ENCODE measurements at regions not wholly inside any gene's neighbourhood (a gene's known extent, or its start where the extent isn't known, plus 50 kb on each side); places are given as distances from the start of the nearest gene placed in this dataset.

DNA sequence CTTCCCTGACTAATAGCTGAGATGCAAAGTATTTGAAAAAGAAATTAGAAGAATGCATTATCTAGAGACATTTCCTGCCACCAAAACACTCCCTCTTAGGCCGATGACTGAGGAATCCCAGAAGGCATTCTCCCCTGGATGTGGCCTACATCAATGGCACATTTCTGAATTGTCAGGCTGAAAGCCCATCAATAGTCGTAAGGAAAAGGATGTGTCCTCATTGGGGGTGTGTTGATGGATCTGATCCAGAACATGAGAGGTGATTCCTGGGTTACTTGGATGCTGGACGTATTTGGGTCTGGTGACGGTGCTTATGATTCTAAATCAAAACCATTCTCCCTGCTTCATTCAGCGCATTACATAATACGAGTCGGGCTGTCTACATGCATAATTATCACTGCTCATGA, 216.9 kb upstream of the CDIN1 start:
- Histone ChIP-seq H3K27me3 (ENCODE audit: control insufficient read depth, insufficient read depth, low read length) (no peaks in the 10 kb centered on the region), H3K27ac (ENCODE audit: insufficient read depth, low read length) (no peak overlapping the region), H3K4me2 (ENCODE audit: extremely low read depth, insufficient read depth, low read length) (no peak overlapping the region), H3K36me3 (ENCODE audit: control insufficient read depth, insufficient read depth, low read length) (no peaks in the 10 kb centered on the region), H3K79me2 (ENCODE audit: control insufficient read depth, insufficient read depth, low read length) (no peaks in the 10 kb centered on the region), H4K20me1 (ENCODE audit: control insufficient read depth, extremely low read depth, insufficient read depth, low read length) (no peaks in the 10 kb centered on the region), H3K4me1 (ENCODE audit: control insufficient read depth, extremely low read depth, insufficient read depth, low read length) (peaks cover 14% of the 10 kb centered on the region), H3K9ac (ENCODE audit: insufficient read depth, low read length) (no peak overlapping the region), H2AFZ (ENCODE audit: low read length) (peak overlapping the region; percentile 29), H3K4me3 (replicated peaks in 1 of 4; ENCODE audit: control extremely low read depth in 1 of 4, insufficient read depth in 1 of 4, low read depth in 3 of 4, low read length in 4 of 4) (no peak overlapping the region), H3K9me3 (ENCODE audit: control insufficient read depth, insufficient read depth, low read depth, low read length) (no peaks in the 10 kb centered on the region)
- peak in 1 of 2 donors; percentile 82 for DNase-seq (ENCODE audit: low read depth in 2 of 2)
- TF ChIP-seq EZH2 (IDR thresholded peaks at IDR 0.05; ENCODE audit: low read length, missing control alignments) = no peak
- TF ChIP-seq, protein P1, sequence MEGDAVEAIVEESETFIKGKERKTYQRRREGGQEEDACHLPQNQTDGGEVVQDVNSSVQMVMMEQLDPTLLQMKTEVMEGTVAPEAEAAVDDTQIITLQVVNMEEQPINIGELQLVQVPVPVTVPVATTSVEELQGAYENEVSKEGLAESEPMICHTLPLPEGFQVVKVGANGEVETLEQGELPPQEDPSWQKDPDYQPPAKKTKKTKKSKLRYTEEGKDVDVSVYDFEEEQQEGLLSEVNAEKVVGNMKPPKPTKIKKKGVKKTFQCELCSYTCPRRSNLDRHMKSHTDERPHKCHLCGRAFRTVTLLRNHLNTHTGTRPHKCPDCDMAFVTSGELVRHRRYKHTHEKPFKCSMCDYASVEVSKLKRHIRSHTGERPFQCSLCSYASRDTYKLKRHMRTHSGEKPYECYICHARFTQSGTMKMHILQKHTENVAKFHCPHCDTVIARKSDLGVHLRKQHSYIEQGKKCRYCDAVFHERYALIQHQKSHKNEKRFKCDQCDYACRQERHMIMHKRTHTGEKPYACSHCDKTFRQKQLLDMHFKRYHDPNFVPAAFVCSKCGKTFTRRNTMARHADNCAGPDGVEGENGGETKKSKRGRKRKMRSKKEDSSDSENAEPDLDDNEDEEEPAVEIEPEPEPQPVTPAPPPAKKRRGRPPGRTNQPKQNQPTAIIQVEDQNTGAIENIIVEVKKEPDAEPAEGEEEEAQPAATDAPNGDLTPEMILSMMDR (conservative IDR thresholded peaks at IDR 0.05 in 1 of 2, IDR thresholded peaks at IDR 0.05 in 1 of 2; ENCODE audit: low read depth in 1 of 2, low read length in 2 of 2) = no peak

GRCh38 chr15:36363335-36363734, 216.1 kb upstream of the CDIN1 start:
- peak; percentile 15 to 87 for DNase-seq (ENCODE audit: low read depth in 2 of 2)

GRCh38 chr15:36364377-36364776, 215.0 kb upstream of the CDIN1 start:
- no peak overlapping the region for H3K4me3 ChIP-seq (replicated peaks in 1 of 4; ENCODE audit: control extremely low read depth in 1 of 4, insufficient read depth in 1 of 4, low read depth in 3 of 4, low read length in 4 of 4)
- H3K27ac ChIP-seq (ENCODE audit: insufficient read depth, low read length) = no peak overlapping the region
- H3K9me3 ChIP-seq (ENCODE audit: control insufficient read depth, insufficient read depth, low read depth, low read length) = no peaks in the 10 kb centered on the region
- no peak overlapping the region for H3K9ac ChIP-seq (ENCODE audit: insufficient read depth, low read length)
- H3K79me2 ChIP-seq (ENCODE audit: control insufficient read depth, insufficient read depth, low read length) = no peaks in the 10 kb centered on the region
- no peak overlapping the region for H2AFZ ChIP-seq (ENCODE audit: low read length)
- peaks cover 2% of the 10 kb centered on the region for H3K4me1 ChIP-seq (ENCODE audit: control insufficient read depth, extremely low read depth, insufficient read depth, low read length)
- H3K36me3 ChIP-seq (ENCODE audit: control insufficient read depth, insufficient read depth, low read length) = no peaks in the 10 kb centered on the region
- H3K27me3 ChIP-seq (ENCODE audit: control insufficient read depth, insufficient read depth, low read length) = no peaks in the 10 kb centered on the region
- no peak for DNase-seq (ENCODE audit: low read depth in 2 of 2)
- no peak overlapping the region for H3K4me2 ChIP-seq (ENCODE audit: extremely low read depth, insufficient read depth, low read length)
- no peaks in the 10 kb centered on the region for H4K20me1 ChIP-seq (ENCODE audit: control insufficient read depth, extremely low read depth, insufficient read depth, low read length)
- TF ChIP-seq, protein P1 (conservative IDR thresholded peaks at IDR 0.05 in 1 of 2, IDR thresholded peaks at IDR 0.05 in 1 of 2; ENCODE audit: low read depth in 1 of 2, low read length in 2 of 2) = no peak
- TF ChIP-seq EZH2 (IDR thresholded peaks at IDR 0.05; ENCODE audit: low read length, missing control alignments) = no peak

More at GRCh38 chr15:36363335-36363734, 216.1 kb upstream of the CDIN1 start:
- no peaks in the 10 kb centered on the region for H3K9me3 ChIP-seq (ENCODE audit: control insufficient read depth, insufficient read depth, low read depth, low read length)
- H4K20me1 ChIP-seq (ENCODE audit: control insufficient read depth, extremely low read depth, insufficient read depth, low read length) = no peaks in the 10 kb centered on the region
- no peaks in the 10 kb centered on the region for H3K27me3 ChIP-seq (ENCODE audit: control insufficient read depth, insufficient read depth, low read length)
- TF ChIP-seq, protein P1 (conservative IDR thresholded peaks at IDR 0.05 in 1 of 2, IDR thresholded peaks at IDR 0.05 in 1 of 2; ENCODE audit: low read depth in 1 of 2, low read length in 2 of 2) = no peak
- TF ChIP-seq EZH2 (IDR thresholded peaks at IDR 0.05; ENCODE audit: low read length, missing control alignments) = no peak
- H3K9ac ChIP-seq (ENCODE audit: insufficient read depth, low read length) = no peak overlapping the region
- no peak overlapping the region for H3K27ac ChIP-seq (ENCODE audit: insufficient read depth, low read length)
- no peak overlapping the region for H3K4me3 ChIP-seq (replicated peaks in 1 of 4; ENCODE audit: control extremely low read depth in 1 of 4, insufficient read depth in 1 of 4, low read depth in 3 of 4, low read length in 4 of 4)
- no peak overlapping the region for H2AFZ ChIP-seq (ENCODE audit: low read length)
- H3K4me1 ChIP-seq (ENCODE audit: control insufficient read depth, extremely low read depth, insufficient read depth, low read length) = peaks cover 7% of the 10 kb centered on the region
- no peaks in the 10 kb centered on the region for H3K79me2 ChIP-seq (ENCODE audit: control insufficient read depth, insufficient read depth, low read length)
- no peaks in the 10 kb centered on the region for H3K36me3 ChIP-seq (ENCODE audit: control insufficient read depth, insufficient read depth, low read length)
- no peak overlapping the region for H3K4me2 ChIP-seq (ENCODE audit: extremely low read depth, insufficient read depth, low read length)
